ENCODE measurements at regions not wholly inside any gene's neighbourhood (a gene's known extent, or its start where the extent isn't known, plus 50 kb on each side); places are given as distances from the start of the nearest gene placed in this dataset.
"Not testable (repeated sequence)": the region's sequence is repeated elsewhere in the genome, so short reads cannot be mapped to it uniquely, and the experiment has no call there.

DNA sequence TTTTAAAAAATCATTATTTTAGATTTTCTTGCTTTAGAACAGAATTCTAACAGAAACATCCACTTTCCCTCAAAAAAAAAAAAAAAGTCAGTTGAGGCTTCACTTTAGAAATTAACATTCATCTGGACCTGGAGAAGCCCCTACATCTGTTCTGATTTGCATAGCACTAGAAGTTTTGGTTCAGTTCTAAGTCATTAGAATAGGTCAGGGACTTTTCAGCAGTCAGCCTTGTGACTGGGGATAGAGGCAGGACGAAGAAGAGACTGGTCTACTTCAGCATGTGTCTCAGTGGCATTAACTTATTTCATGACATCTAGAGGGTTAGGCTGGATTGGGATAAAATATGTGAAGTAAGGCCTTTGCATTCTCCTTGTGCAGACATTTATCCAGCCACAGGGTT lies 215.8 kb upstream of the DAB2 start:
- intact Hi-C loops (cut with DNase I), result no loop called here
- no peak for DNase-seq

GRCh38 chr5:39639618-39640089 lies 214.9 kb upstream of the DAB2 start:
- intact Hi-C loops (cut with DNase I), result no loop called here
- no peak for DNase-seq

DNA sequence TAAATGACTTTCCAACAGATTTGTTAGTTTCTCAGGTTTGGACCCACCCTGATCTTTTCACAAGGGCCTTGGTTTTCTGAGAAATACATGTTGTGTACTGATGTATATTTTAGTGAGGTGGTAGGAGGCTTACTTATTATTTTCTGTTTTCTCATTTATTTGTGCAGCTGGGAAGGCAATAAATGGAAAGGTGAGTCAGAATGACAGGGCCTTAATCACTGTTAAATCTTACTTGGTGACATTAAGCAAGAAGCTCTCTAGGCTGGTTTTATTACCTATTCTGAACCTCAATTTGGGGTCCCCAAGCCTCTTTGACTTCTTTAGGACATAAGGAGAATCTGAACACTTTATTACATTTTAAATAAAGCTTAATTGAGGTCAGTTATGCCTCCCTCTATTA lies 214.0 kb upstream of the DAB2 start:
- intact Hi-C loops (cut with DNase I), result no loop called here
- DNase-seq, result no peak

GRCh38 chr5:39633057-39633456 lies 208.3 kb upstream of the DAB2 start:
- intact Hi-C loops (cut with DNase I), result no loop called here

GRCh38 chr5:39631958-39632357 lies 207.2 kb upstream of the DAB2 start:
- DNase-seq, result no peak
- intact Hi-C loops (cut with DNase I), result no loop called here

More at GRCh38 chr5:39633057-39633456, 208.3 kb upstream of the DAB2 start:
- DNase-seq, result no peak

GRCh38 chr5:39629946-39630345 lies 205.2 kb upstream of the DAB2 start:
- intact Hi-C loops (cut with DNase I), result no loop called here
- DNase-seq, result no peak

DNA sequence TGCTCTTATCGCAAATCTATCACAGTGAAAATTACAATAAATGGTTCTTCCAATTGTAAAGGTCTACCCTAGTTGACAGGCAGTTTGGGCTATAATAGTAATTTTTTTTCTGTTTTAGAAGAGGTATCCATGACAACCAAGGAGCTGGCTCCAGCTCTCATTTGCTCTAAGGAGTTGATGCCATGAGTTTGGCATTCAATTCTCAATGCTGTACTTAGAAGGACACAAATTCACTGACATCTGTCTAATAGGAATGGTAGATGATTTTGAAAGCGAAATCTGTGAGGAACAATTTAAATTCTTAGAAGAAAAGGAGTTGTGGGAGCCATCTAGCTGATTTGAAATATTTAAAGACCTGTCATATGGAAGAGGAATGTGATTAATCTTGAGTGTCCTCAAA lies 203.6 kb upstream of the DAB2 start:
- no peak for DNase-seq
- intact Hi-C loops (cut with DNase I), result no loop called here

- intact Hi-C loops (cut with DNase I), result no loop called here
- no peak for DNase-seq
Observed at GRCh38 chr5:39624890-39625289, 200.1 kb upstream of the DAB2 start.

DNA sequence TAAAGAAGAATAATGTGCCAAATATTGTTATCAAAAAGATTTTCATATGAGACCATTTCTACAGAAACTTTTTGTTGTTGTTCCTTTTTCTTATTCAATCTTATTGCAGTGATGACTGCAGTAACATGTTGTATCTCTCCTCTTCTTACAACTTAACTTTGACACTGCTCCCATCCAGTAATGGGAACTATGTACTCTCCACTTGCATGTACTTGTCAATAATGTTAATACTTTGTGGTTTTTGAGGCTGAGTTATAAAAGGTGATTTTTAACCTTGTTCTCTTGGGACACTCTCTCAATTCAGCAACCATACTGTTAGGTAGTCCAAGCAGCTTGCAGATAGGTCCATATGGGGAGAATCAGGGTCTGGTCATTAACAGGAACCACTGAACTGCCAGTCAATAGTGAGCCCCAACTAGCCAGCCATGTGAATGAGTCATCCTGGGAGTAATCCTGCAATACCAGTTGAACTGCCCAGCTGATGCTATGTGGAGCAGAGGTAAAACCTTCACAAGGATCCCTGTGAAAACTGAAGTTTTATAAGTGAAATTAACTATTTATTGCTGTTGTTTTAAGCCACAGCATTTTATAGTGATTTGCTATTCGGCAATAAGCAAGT lies 199.6 kb upstream of the DAB2 start:
- intact Hi-C loops (cut with DNase I), result no loop called here
- no peak for DNase-seq

DNA sequence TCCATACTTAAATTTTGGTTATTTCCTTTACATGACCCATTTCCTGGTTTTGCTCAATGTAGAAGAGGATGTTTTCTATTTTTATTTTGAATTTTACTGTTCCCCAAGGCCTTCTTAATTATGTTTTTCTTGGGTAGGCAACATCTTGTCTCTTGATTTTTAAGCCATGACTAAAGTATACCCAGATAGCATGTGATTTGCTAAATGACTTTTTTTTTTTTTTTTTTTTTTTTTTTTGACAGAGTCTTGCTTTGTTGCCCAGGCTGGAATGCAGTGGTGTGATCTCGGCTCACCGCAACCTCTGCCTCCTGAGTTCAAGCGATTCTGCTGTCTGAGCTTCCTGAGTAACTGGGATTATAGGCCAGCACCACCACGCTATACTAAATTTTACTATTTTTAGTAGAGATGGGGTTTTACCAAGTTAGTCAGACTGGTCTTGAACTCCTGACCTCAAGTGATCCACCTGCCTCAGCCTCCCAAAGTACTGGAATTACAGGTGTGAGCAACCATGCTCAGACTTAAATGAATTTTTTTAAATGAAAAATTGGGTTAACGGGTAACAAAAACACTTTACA lies 198.6 kb upstream of the DAB2 start:
- intact Hi-C loops (cut with DNase I), result no loop called here
- DNase-seq, result no peak

DNA sequence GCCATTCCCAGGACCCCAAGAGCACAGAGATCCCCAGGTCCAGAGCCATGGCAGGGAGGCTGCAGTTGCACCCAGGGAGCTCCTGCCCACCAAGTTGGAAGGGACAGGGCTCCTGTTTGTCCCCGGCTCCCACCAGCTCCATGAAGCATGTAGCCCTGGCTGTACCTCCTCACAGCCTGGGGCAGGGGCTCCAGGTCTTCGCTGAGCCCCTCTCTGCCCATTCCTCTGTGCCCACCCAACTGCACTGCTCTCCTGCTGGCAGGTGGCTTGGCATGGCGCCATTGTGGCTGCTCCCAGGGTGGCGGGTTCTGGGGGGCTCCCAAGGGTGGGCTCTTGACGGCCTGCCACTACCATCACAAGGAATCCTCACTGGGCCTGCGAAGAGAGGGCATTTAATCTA lies 197.5 kb upstream of the DAB2 start:
- DNase-seq, result no peak
- intact Hi-C loops (cut with DNase I), result no loop called here

GRCh38 chr5:39619168-39619818 lies 194.5 kb upstream of the DAB2 start:
- no peak for DNase-seq
- intact Hi-C loops (cut with DNase I), result no loop called here

DNA sequence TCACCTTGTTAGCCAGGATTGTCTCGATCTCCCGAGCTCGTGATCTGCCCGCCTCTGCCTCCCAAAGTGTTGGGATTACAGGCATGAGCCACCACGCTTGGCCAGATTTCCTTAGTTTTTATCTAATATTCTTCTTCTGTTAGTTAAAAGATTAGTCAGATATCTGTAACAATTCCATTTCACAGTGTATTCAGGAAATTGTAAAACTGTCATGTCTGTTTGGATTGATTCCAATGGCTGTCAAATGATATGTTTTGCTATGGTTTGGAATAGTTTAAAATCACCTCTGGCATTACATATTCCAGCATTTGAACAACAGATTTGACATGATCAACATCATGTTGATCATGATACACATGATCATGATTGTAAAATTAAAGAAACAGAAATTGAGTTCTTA lies 193.6 kb upstream of the DAB2 start:
- intact Hi-C loops (cut with DNase I), result no loop called here
- no peak for DNase-seq

- intact Hi-C loops (cut with DNase I), result no loop called here
- no peak for DNase-seq
Observed at GRCh38 chr5:39616131-39616530, 191.4 kb upstream of the DAB2 start.

- DNase-seq; intact Hi-C loops (cut with DNase I): not testable (repeated sequence)
Observed at GRCh38 chr5:39611076-39611475, 186.3 kb upstream of the DAB2 start.

DNA sequence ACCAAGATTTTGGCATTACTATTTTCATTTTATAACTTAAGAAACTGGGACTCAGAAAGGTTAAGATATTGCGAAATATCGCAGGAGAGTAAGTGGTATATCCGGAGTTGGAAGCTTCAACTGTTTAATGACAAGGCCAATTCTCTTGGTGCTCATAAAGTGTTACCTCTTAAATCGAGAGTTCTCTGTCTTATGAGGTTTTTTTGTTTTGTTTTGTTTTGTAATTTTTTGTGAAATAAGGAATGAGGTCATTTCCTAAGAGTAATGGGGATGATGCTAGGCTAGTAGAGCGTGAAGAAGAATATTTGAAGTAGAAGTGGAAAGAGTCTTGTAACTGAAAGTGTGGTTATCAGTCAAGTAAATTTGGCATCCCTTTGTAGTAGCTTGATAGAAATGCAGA lies 183.2 kb upstream of the DAB2 start:
- intact Hi-C loops (cut with DNase I), result no loop called here
- no peak for DNase-seq

- intact Hi-C loops (cut with DNase I), result no loop called here
- no peak for DNase-seq
Observed at GRCh38 chr5:39606591-39606990, 181.8 kb upstream of the DAB2 start.

GRCh38 chr5:39605588-39606575 lies 181.1 kb upstream of the DAB2 start:
- no peak for DNase-seq
- intact Hi-C loops (cut with DNase I), result no loop called here

DNA sequence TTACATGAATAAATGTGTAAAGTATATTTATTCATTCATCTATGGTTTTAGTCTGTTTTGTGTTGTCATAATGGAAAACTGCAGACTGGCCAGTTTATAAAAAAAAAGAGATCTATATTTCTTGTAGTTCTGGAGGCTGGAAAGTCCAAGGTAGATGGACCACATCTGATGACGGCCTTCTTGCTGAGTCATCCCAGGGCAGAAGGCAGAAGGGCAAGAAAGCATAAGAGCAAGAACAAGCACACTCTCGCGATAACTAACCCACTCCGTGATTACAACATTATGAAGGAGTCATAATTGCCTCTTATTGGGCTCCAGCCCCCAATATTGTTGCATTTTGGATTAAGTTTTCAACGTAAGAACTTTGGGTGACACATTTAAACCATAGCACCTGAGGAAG lies 180.4 kb upstream of the DAB2 start:
- intact Hi-C loops (cut with DNase I), result no loop called here
- no peak for DNase-seq

DNA sequence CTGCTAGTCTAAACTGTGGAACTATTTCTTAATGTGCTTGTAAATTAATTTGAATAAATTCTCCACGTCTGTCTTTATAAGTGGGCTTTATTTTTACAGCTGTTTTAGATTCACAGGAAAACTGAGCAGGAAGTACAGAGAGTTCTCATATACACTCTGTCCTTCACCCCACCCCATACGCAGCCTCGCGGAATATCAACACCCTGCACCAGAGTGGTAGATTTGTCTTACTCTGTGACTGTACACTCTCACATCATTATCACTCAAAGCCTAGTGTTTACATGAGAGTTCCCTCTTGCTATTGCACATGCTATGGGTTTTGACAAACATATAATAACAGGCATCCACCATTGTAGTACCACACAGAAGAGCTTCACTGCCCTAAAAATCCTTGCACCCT lies 179.7 kb upstream of the DAB2 start:
- no peak for DNase-seq
- intact Hi-C loops (cut with DNase I), result no loop called here
